Erythroblast (primary cell): ENCODE measurements at regions not wholly inside any gene's neighbourhood (a gene's known extent, or its start where the extent isn't known, plus 50 kb on each side); places are given as distances from the start of the nearest gene placed in this dataset.
A peak's percentile ranks its signal among the peaks of the same experiment; 100 is the strongest.

ENCODE experiments used
- DNase-seq, 2 experiments: peaks; one replicate each; lab custom pipeline; 2025; lab: John Stamatoyannopoulos, UW
- GATA1 ChIP-seq: IDR thresholded peaks from 2 replicates; pipeline ENCODE4 v1.6.1; 2011; ENCODE audit warnings: low read depth, mild to moderate bottlenecking, control low read depth, low read length, moderate library complexity
- POLR2A ChIP-seq: IDR thresholded peaks from 2 replicates; pipeline ENCODE4 v1.6.1; 2011; ENCODE audit warnings: mild to moderate bottlenecking, low read length

- no peak for DNase-seq
- TF ChIP-seq POLR2A (no peak), GATA1 (no peak)
Observed at GRCh38 chr11:72525466-72525865, 91.1 kb upstream of the CLPB start.

GRCh38 chr11:72524711-72525110 lies 90.4 kb upstream of the CLPB start:
- peak in 1 of 2 experiments; percentile 15 for DNase-seq
- TF ChIP-seq GATA1 (no peak), POLR2A (no peak)

GRCh38 chr11:72523991-72524390 lies 89.7 kb upstream of the CLPB start:
- DNase-seq = no peak
- TF ChIP-seq POLR2A (no peak), GATA1 (no peak)

GRCh38 chr11:72522186-72522585 lies 87.9 kb upstream of the CLPB start:
- no peak for DNase-seq
- TF ChIP-seq POLR2A = no peak
- TF ChIP-seq GATA1 = no peak

- no peak for DNase-seq
- TF ChIP-seq GATA1 = no peak
- TF ChIP-seq POLR2A = no peak
Observed at GRCh38 chr11:72521664-72522063, 87.3 kb upstream of the CLPB start.

- DNase-seq = no peak
- no peak for TF ChIP-seq GATA1
- no peak for TF ChIP-seq POLR2A
Observed at GRCh38 chr11:72520815-72521214, 86.5 kb upstream of the CLPB start.

GRCh38 chr11:72519882-72520281 lies 85.6 kb upstream of the CLPB start:
- peak in 1 of 2 experiments; percentile 41 for DNase-seq

- DNase-seq = peak; percentile 43 to 44
- TF ChIP-seq GATA1 = no peak
Observed at GRCh38 chr11:72519220-72519881, 85.0 kb upstream of the CLPB start.

- TF ChIP-seq GATA1 = no peak
- TF ChIP-seq POLR2A = no peak
Observed at GRCh38 chr11:72514331-72514730, 80.0 kb upstream of the CLPB start.

GRCh38 chr11:72513411-72513810 lies 79.1 kb upstream of the CLPB start:
- TF ChIP-seq POLR2A = no peak
- no peak for TF ChIP-seq GATA1
- peak; percentile 22 to 48 for DNase-seq

More at GRCh38 chr11:72514331-72514730, 80.0 kb upstream of the CLPB start:
- peak; percentile 35 to 71 for DNase-seq

GRCh38 chr11:72512956-72513355 lies 78.6 kb upstream of the CLPB start:
- no peak for TF ChIP-seq POLR2A
- TF ChIP-seq GATA1 = no peak
- DNase-seq = no peak

GRCh38 chr11:72511393-72512047 lies 77.2 kb upstream of the CLPB start:
- DNase-seq = peak; percentile 41 to 56
- TF ChIP-seq GATA1 (no peak), POLR2A (no peak)

- no peak for DNase-seq
- TF ChIP-seq POLR2A (no peak), GATA1 (no peak)
Observed at GRCh38 chr11:72507050-72507449, 72.7 kb upstream of the CLPB start.

GRCh38 chr11:72497731-72498130 lies 63.4 kb upstream of the CLPB start:
- no peak for TF ChIP-seq GATA1
- TF ChIP-seq POLR2A = no peak
- no peak for DNase-seq

GRCh38 chr11:72494109-72494429 lies 59.7 kb upstream of the CLPB start:
- DNase-seq = no peak
- TF ChIP-seq POLR2A = no peak
- no peak for TF ChIP-seq GATA1
